ENCODE measurements at regions not wholly inside any gene's neighbourhood (a gene's known extent, or its start where the extent isn't known, plus 50 kb on each side); places are given as distances from the start of the nearest gene placed in this dataset.

- Histone ChIP-seq H3K9ac (ENCODE audit: low read depth in 1 of 2, low read length in 2 of 2) (no peak overlapping the region), H3K27me3 (ENCODE audit: control insufficient read depth in 4 of 4, insufficient read depth in 4 of 4, low read length in 3 of 4) (no peaks in the 10 kb centered on the region), H3K4me3 (ENCODE audit: low read depth in 1 of 3, low read length in 3 of 3) (no peak overlapping the region), H3K4me1 (ENCODE audit: control insufficient read depth in 4 of 4, insufficient read depth in 4 of 4, low read length in 3 of 4) (no peaks in the 10 kb centered on the region), H3K9me3 (ENCODE audit: control insufficient read depth in 4 of 4, low read length in 3 of 4) (no peaks in the 10 kb centered on the region), H3K36me3 (ENCODE audit: control insufficient read depth in 4 of 4, insufficient read depth in 3 of 4, low read depth in 1 of 4, low read length in 3 of 4) (no peaks in the 10 kb centered on the region), H3K27ac (ENCODE audit: low read depth in 1 of 2, low read length in 2 of 2) (no peak overlapping the region)
- no peak for DNase-seq (ENCODE audit: low spot score)
- 92% methylated on average over 2 of the region's 2 CpGs for WGBS
- no peak for TF ChIP-seq HNF4A (conservative IDR thresholded peaks at IDR 0.05)
- TF ChIP-seq EGR1 (IDR thresholded peaks at IDR 0.05; ENCODE audit: low read depth in 2 of 2), result no peak
- no peak for TF ChIP-seq JUND (IDR thresholded peaks at IDR 0.05)
Measured at GRCh38 chr10:107417446-107417845, 252.9 kb upstream of the SORCS1 start.

GRCh38 chr10:107415446-107415845 is 250.9 kb upstream of the SORCS1 start:
- H3K27ac ChIP-seq (ENCODE audit: low read depth in 1 of 2, low read length in 2 of 2), result no peak overlapping the region
- H3K9me3 ChIP-seq (ENCODE audit: control insufficient read depth in 4 of 4, low read length in 3 of 4), result no peaks in the 10 kb centered on the region
- no peaks in the 10 kb centered on the region for H3K27me3 ChIP-seq (ENCODE audit: control insufficient read depth in 4 of 4, insufficient read depth in 4 of 4, low read length in 3 of 4)
- no peaks in the 10 kb centered on the region for H3K36me3 ChIP-seq (ENCODE audit: control insufficient read depth in 4 of 4, insufficient read depth in 3 of 4, low read depth in 1 of 4, low read length in 3 of 4)
- 89% methylated on average over 2 of the region's 2 CpGs for WGBS
- no peak for DNase-seq (ENCODE audit: low spot score)
- H3K4me1 ChIP-seq (ENCODE audit: control insufficient read depth in 4 of 4, insufficient read depth in 4 of 4, low read length in 3 of 4), result no peaks in the 10 kb centered on the region
- TF ChIP-seq FOXA1 (IDR thresholded peaks at IDR 0.05) (no peak), CTCF (IDR thresholded peaks at IDR 0.05; ENCODE audit: low read depth, low read length, missing input control) (no peak), GABPA (IDR thresholded peaks at IDR 0.05 in 1 of 2, conservative IDR thresholded peaks at IDR 0.05 in 1 of 2) (no peak), FOXA2 (IDR thresholded peaks at IDR 0.05) (no peak), HNF4G (IDR thresholded peaks at IDR 0.05) (no peak), RXRA (IDR thresholded peaks at IDR 0.05) (no peak), NR2F2 (IDR thresholded peaks at IDR 0.05) (no peak), REST (IDR thresholded peaks at IDR 0.05) (no peak), ZBTB33 (IDR thresholded peaks at IDR 0.05) (no peak), SP1 (IDR thresholded peaks at IDR 0.05) (no peak), MAX (IDR thresholded peaks at IDR 0.05) (no peak), EGR1 (IDR thresholded peaks at IDR 0.05; ENCODE audit: low read depth in 2 of 2) (no peak), JUND (IDR thresholded peaks at IDR 0.05) (no peak), ATF3 (IDR thresholded peaks at IDR 0.05) (no peak), YY1 (IDR thresholded peaks at IDR 0.05) (no peak), TAF1 (conservative IDR thresholded peaks at IDR 0.05) (no peak), RAD21 (IDR thresholded peaks at IDR 0.05) (no peak), HNF4A (conservative IDR thresholded peaks at IDR 0.05) (no peak)
- no peak overlapping the region for H3K4me3 ChIP-seq (ENCODE audit: low read depth in 1 of 3, low read length in 3 of 3)
- H3K9ac ChIP-seq (ENCODE audit: low read depth in 1 of 2, low read length in 2 of 2), result no peak overlapping the region

Data from liver (tissue), 8 donors.